ENCODE measurements at regions not wholly inside any gene's neighbourhood (a gene's known extent, or its start where the extent isn't known, plus 50 kb on each side); places are given as distances from the start of the nearest gene placed in this dataset.

- no peaks in the 10 kb centered on the region for H3K36me3 ChIP-seq
- no peak for TF ChIP-seq CTCF (IDR thresholded peaks at IDR 0.05)
- intact Hi-C loops (cut with DNase I) = no loop called here
Observed at GRCh38 chr11:107250017-107250416, 207.6 kb downstream of the CWF19L2 start.

GRCh38 chr11:107249054-107249453, 208.6 kb downstream of the CWF19L2 start:
- DNase-seq (no peak), ATAC-seq (no peak)
- Histone ChIP-seq H3K9me3 (no peaks in the 10 kb centered on the region), H3K27me3 (no peaks in the 10 kb centered on the region), H3K4me1 (no peaks in the 10 kb centered on the region), H3K36me3 (no peaks in the 10 kb centered on the region), H3K4me3 (no peak overlapping the region), H3K27ac (no peak overlapping the region)
- 79 to 84% methylated on average over 5 of the region's 5 CpGs for WGBS, 2 donors
- intact Hi-C loops (cut with DNase I) = no loop called here
- TF ChIP-seq CTCF (IDR thresholded peaks at IDR 0.05) = no peak

More at GRCh38 chr11:107250017-107250416, 207.6 kb downstream of the CWF19L2 start:
- Histone ChIP-seq H3K27ac (no peak overlapping the region), H3K4me1 (no peaks in the 10 kb centered on the region), H3K27me3 (peaks cover 0 to 6% (median 0%) of the 10 kb centered on the region in 7 donors), H3K9me3 (no peaks in the 10 kb centered on the region), H3K4me3 (no peak overlapping the region)
- ATAC-seq = no peak
- no peak for DNase-seq
- WGBS, 2 donors = 83 to 89% methylated on average over 3 of the region's 3 CpGs

- WGBS, 2 donors = 71 to 76% methylated on average over 4 of the region's 4 CpGs
- H3K4me1 ChIP-seq = no peaks in the 10 kb centered on the region
- no peaks in the 10 kb centered on the region for H3K36me3 ChIP-seq
- no peak for TF ChIP-seq CTCF (IDR thresholded peaks at IDR 0.05)
- H3K27me3 ChIP-seq = no peaks in the 10 kb centered on the region
- no peak for ATAC-seq
- no peak overlapping the region for H3K4me3 ChIP-seq
- DNase-seq = no peak
- intact Hi-C loops (cut with DNase I) = no loop called here
- no peak overlapping the region for H3K27ac ChIP-seq
- no peaks in the 10 kb centered on the region for H3K9me3 ChIP-seq
Observed at GRCh38 chr11:107247167-107247861, 210.3 kb downstream of the CWF19L2 start.

GRCh38 chr11:107243929-107244328, 213.7 kb downstream of the CWF19L2 start:
- DNase-seq = no peak
- TF ChIP-seq CTCF (IDR thresholded peaks at IDR 0.05) = no peak
- H3K36me3 ChIP-seq = no peaks in the 10 kb centered on the region
- H3K4me1 ChIP-seq = no peaks in the 10 kb centered on the region
- intact Hi-C loops (cut with DNase I) = no loop called here
- no peak overlapping the region for H3K27ac ChIP-seq
- ATAC-seq = no peak
- no peaks in the 10 kb centered on the region for H3K9me3 ChIP-seq
- H3K27me3 ChIP-seq = no peaks in the 10 kb centered on the region
- H3K4me3 ChIP-seq = no peak overlapping the region
- 90 to 94% methylated on average over 1 of the region's 1 CpG for WGBS, 2 donors

Measured in heart right ventricle (tissue), 16 donors.